Ishikawa (cell line): ENCODE measurements at regions not wholly inside any gene's neighbourhood (a gene's known extent, or its start where the extent isn't known, plus 50 kb on each side); places are given as distances from the start of the nearest gene placed in this dataset.

Experiments used
- CEBPB ChIP-seq: IDR thresholded peaks from 2 replicates; pipeline ENCODE4 v1.6.1; 2012
- CREB1 ChIP-seq: IDR thresholded peaks from 2 replicates; pipeline ENCODE4 v1.6.1; 2012; ENCODE audit warnings: low read depth
- EGR1 ChIP-seq: IDR thresholded peaks from 2 replicates; pipeline ENCODE4 v1.6.1; 2012
- EP300 ChIP-seq: IDR thresholded peaks from 2 replicates; pipeline ENCODE4 v1.6.1; 2012; ENCODE audit warnings: borderline replicate concordance
- FOXM1 ChIP-seq: IDR thresholded peaks from 2 replicates; pipeline ENCODE4 v1.6.1; 2012; ENCODE audit warnings: low read depth, borderline replicate concordance
- NFIC ChIP-seq: IDR thresholded peaks from 2 replicates; pipeline ENCODE4 v1.6.1; 2012
- RAD21 ChIP-seq: IDR thresholded peaks from 2 replicates; pipeline ENCODE4 v1.6.1; 2012; ENCODE audit warnings: low read depth
- TAF1 ChIP-seq: IDR thresholded peaks from 2 replicates; pipeline ENCODE4 v1.6.1; 2012; ENCODE audit warnings: low read depth, mild to moderate bottlenecking
- TEAD4 ChIP-seq: IDR thresholded peaks from 2 replicates; pipeline ENCODE4 v1.6.1; 2012
- YY1 ChIP-seq: IDR thresholded peaks from 2 replicates; pipeline ENCODE4 v1.6.1; 2012; ENCODE audit warnings: low read depth
- ZBTB7A ChIP-seq: IDR thresholded peaks from 2 replicates; pipeline ENCODE4 v1.6.1; 2012; ENCODE audit warnings: low read depth
- TF ChIP-seq, protein P1 (sequence below): IDR thresholded peaks from 2 replicates; pipeline ENCODE4 v1.6.1; 2012

DNA sequence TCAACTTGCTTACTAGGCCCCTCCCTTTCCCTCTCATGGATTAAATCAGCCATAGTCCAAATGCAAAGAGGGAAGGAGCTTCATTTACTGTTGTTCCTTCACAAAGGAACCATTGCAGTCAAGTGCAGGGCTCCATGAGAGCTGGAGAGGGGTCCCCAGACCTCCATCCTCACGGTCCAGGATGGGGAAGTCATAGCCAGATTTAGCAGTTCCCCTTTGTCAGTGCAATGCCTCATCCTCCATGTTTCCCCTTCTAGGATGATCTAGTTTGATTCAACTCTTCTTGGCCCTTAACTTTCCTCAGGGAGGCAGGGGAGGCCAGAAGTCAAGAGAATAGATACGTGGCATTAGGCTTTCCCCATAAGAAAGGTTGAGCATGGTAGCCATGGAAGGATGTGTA, 66.5 kb upstream of the FUCA2 start:
- no peak for TF ChIP-seq RAD21
- TF ChIP-seq CREB1 = no peak
- no peak for TF ChIP-seq YY1
- no peak for TF ChIP-seq EGR1
- no peak for TF ChIP-seq NFIC
- TF ChIP-seq FOXM1 = no peak
- no peak for TF ChIP-seq EP300
- TF ChIP-seq, protein P1, sequence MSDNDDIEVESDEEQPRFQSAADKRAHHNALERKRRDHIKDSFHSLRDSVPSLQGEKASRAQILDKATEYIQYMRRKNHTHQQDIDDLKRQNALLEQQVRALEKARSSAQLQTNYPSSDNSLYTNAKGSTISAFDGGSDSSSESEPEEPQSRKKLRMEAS = no peak
- TF ChIP-seq ZBTB7A = no peak
- TF ChIP-seq TEAD4 = no peak
- no peak for TF ChIP-seq TAF1
- no peak for TF ChIP-seq CEBPB
